ENCODE measurements at regions not wholly inside any gene's neighbourhood (a gene's known extent, or its start where the extent isn't known, plus 50 kb on each side); places are given as distances from the start of the nearest gene placed in this dataset.

- Mint-ChIP-seq H3K36me3 (ENCODE audit: low read depth, unreplicated experiment) (no peaks in the 10 kb centered on the region), H3K4me1 (ENCODE audit: unreplicated experiment) (peaks cover 4% of the 10 kb centered on the region), H3K4me3 (ENCODE audit: unreplicated experiment) (no peak overlapping the region), H3K27ac (ENCODE audit: unreplicated experiment) (no peak overlapping the region), H3K9me3 (ENCODE audit: unreplicated experiment) (no peaks in the 10 kb centered on the region), H3K27me3 (ENCODE audit: unreplicated experiment) (no peaks in the 10 kb centered on the region)
- TF ChIP-seq, protein P1, sequence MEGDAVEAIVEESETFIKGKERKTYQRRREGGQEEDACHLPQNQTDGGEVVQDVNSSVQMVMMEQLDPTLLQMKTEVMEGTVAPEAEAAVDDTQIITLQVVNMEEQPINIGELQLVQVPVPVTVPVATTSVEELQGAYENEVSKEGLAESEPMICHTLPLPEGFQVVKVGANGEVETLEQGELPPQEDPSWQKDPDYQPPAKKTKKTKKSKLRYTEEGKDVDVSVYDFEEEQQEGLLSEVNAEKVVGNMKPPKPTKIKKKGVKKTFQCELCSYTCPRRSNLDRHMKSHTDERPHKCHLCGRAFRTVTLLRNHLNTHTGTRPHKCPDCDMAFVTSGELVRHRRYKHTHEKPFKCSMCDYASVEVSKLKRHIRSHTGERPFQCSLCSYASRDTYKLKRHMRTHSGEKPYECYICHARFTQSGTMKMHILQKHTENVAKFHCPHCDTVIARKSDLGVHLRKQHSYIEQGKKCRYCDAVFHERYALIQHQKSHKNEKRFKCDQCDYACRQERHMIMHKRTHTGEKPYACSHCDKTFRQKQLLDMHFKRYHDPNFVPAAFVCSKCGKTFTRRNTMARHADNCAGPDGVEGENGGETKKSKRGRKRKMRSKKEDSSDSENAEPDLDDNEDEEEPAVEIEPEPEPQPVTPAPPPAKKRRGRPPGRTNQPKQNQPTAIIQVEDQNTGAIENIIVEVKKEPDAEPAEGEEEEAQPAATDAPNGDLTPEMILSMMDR (IDR thresholded peaks at IDR 0.05; ENCODE audit: unreplicated experiment): no peak
- DNase-seq (ENCODE audit: low spot score): no peak
These were observed 495.1 kb downstream of the RPS24 start for GRCh38 chr10:78528749-78529204.

DNA sequence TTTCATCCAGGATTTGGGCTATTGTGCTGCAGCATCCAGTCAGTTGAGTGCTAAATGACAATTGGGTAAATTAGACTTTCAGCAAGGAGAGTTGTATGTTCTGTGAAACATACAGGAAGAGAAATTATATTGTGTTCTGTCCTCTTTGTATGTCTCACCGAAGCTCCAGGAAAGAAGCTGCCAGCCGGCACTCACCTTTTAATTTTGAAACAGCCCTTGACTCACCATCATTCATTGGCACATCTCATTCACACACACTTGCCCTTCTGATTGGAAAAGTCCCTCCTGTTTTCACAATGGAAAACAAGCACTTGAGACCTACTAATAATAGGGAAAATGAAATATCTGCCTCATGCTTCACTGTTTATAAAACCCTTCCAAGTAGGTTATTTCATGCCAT, 495.6 kb downstream of the RPS24 start:
- Mint-ChIP-seq H3K9me3 (ENCODE audit: unreplicated experiment) (no peaks in the 10 kb centered on the region), H3K4me1 (ENCODE audit: unreplicated experiment) (peaks cover 4% of the 10 kb centered on the region), H3K27me3 (ENCODE audit: unreplicated experiment) (no peaks in the 10 kb centered on the region), H3K36me3 (ENCODE audit: low read depth, unreplicated experiment) (no peaks in the 10 kb centered on the region), H3K4me3 (ENCODE audit: unreplicated experiment) (no peak overlapping the region), H3K27ac (ENCODE audit: unreplicated experiment) (no peak overlapping the region)
- DNase-seq (ENCODE audit: low spot score): no peak
- TF ChIP-seq, protein P1 (IDR thresholded peaks at IDR 0.05; ENCODE audit: unreplicated experiment): no peak

GRCh38 chr10:78531088-78531487, 497.4 kb downstream of the RPS24 start:
- TF ChIP-seq, protein P1 (IDR thresholded peaks at IDR 0.05; ENCODE audit: unreplicated experiment): no peak
- Mint-ChIP-seq H3K27ac (ENCODE audit: unreplicated experiment) (no peak overlapping the region), H3K27me3 (ENCODE audit: unreplicated experiment) (no peaks in the 10 kb centered on the region), H3K36me3 (ENCODE audit: low read depth, unreplicated experiment) (no peaks in the 10 kb centered on the region), H3K4me3 (ENCODE audit: unreplicated experiment) (no peak overlapping the region), H3K4me1 (ENCODE audit: unreplicated experiment) (peaks cover 4% of the 10 kb centered on the region), H3K9me3 (ENCODE audit: unreplicated experiment) (no peaks in the 10 kb centered on the region)
- no peak for DNase-seq (ENCODE audit: low spot score)

DNA sequence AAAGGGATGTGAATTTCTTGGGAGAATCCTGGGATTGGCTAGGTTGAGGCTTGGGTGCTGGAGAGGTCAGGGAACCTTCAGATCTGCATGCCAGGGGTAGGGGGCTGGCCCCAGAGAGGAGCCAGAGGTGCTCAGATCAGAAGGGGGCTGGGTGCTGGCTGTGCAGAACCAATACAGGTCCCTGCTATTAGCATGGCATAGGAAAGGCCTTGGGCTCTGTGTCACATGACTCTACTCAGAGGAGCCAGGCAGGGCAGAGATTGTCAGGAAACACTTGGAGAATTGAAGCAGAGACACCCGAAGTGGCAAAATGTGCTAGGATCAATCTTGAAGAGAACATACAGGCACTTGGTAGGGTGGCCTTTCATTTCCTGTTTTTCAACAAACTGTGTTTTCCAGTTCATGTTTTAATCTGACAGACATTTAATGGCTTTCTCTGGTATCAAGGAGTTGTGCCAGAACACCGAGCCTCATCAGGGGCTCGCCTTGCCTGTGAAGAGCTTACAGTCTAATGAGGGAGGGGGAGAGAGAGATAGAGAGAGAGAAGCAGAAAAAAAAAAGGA, 498.9 kb downstream of the RPS24 start:
- no peak overlapping the region for H3K27ac Mint-ChIP-seq (ENCODE audit: unreplicated experiment)

DNA sequence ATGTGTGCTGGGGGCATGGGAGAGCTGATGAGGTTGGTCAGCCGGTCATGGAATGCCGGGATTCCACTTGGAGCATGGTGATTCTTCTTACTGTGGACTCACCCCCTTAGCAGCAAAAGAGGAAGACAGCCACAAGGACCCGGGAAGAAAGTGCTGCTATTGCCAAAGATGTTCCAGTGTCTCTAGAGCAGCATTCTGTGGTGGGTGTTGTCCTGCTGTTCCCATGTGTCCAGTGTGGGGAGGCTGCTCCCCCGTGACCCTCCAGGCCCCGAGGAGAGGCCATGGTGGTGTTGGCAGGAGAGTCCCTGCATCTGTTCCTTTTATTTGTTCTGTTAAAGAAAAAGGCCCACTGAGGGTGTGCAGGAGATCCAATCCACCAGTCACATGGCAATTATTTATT, 499.4 kb downstream of the RPS24 start:
- H3K27ac Mint-ChIP-seq (ENCODE audit: unreplicated experiment): no peak overlapping the region
- no peak overlapping the region for H3K4me3 Mint-ChIP-seq (ENCODE audit: unreplicated experiment)
- peaks cover 4% of the 10 kb centered on the region for H3K4me1 Mint-ChIP-seq (ENCODE audit: unreplicated experiment)
- no peak for DNase-seq (ENCODE audit: low spot score)
- no peaks in the 10 kb centered on the region for H3K36me3 Mint-ChIP-seq (ENCODE audit: low read depth, unreplicated experiment)
- no peaks in the 10 kb centered on the region for H3K27me3 Mint-ChIP-seq (ENCODE audit: unreplicated experiment)
- TF ChIP-seq, protein P1 (IDR thresholded peaks at IDR 0.05; ENCODE audit: unreplicated experiment): no peak
- no peaks in the 10 kb centered on the region for H3K9me3 Mint-ChIP-seq (ENCODE audit: unreplicated experiment)

More for the DNA sequence above, 498.9 kb downstream of the RPS24 start:
- TF ChIP-seq, protein P1 (IDR thresholded peaks at IDR 0.05; ENCODE audit: unreplicated experiment): no peak
- Mint-ChIP-seq H3K4me3 (ENCODE audit: unreplicated experiment) (no peak overlapping the region), H3K9me3 (ENCODE audit: unreplicated experiment) (no peaks in the 10 kb centered on the region), H3K27me3 (ENCODE audit: unreplicated experiment) (no peaks in the 10 kb centered on the region), H3K4me1 (ENCODE audit: unreplicated experiment) (peaks cover 4% of the 10 kb centered on the region), H3K36me3 (ENCODE audit: low read depth, unreplicated experiment) (no peaks in the 10 kb centered on the region)
- DNase-seq (ENCODE audit: low spot score): no peak
